ENCODE measurements at regions not wholly inside any gene's neighbourhood (a gene's known extent, or its start where the extent isn't known, plus 50 kb on each side); places are given as distances from the start of the nearest gene placed in this dataset.

GRCh38 chr7:12761111-12761510 is 73.7 kb downstream of the ARL4A start:
- Histone ChIP-seq H3K27me3 (ENCODE audit: control insufficient read depth, insufficient read depth, low read length) (no peaks in the 10 kb centered on the region), H3K4me3 (ENCODE audit: low read depth, low read length) (no peak overlapping the region), H3K36me3 (ENCODE audit: control insufficient read depth, insufficient read depth, low read length) (no peaks in the 10 kb centered on the region)
- DNase-seq (ENCODE audit: low read depth) = no peak
- CTCF ChIA-PET = no interaction called here
- POLR2A ChIA-PET = no interaction called here
- no peak for TF ChIP-seq CTCF (IDR thresholded peaks at IDR 0.05; ENCODE audit: insufficient read depth, low read depth, low read length)

GRCh38 chr7:12761691-12762090 is 74.3 kb downstream of the ARL4A start:
- no peak for TF ChIP-seq CTCF (IDR thresholded peaks at IDR 0.05; ENCODE audit: insufficient read depth, low read depth, low read length)
- H3K36me3 ChIP-seq (ENCODE audit: control insufficient read depth, insufficient read depth, low read length) = no peaks in the 10 kb centered on the region
- POLR2A ChIA-PET = no interaction called here
- CTCF ChIA-PET = no interaction called here
- DNase-seq (ENCODE audit: low read depth) = no peak
- no peaks in the 10 kb centered on the region for H3K27me3 ChIP-seq (ENCODE audit: control insufficient read depth, insufficient read depth, low read length)
- no peak overlapping the region for H3K4me3 ChIP-seq (ENCODE audit: low read depth, low read length)

GRCh38 chr7:12764458-12764891 is 77.0 kb downstream of the ARL4A start:
- Histone ChIP-seq H3K27me3 (ENCODE audit: control insufficient read depth, insufficient read depth, low read length) (no peaks in the 10 kb centered on the region), H3K4me3 (ENCODE audit: low read depth, low read length) (no peak overlapping the region), H3K36me3 (ENCODE audit: control insufficient read depth, insufficient read depth, low read length) (no peaks in the 10 kb centered on the region)
- DNase-seq (ENCODE audit: low read depth) = no peak
- POLR2A ChIA-PET = no interaction called here
- TF ChIP-seq CTCF (IDR thresholded peaks at IDR 0.05; ENCODE audit: insufficient read depth, low read depth, low read length) = no peak
- CTCF ChIA-PET = no interaction called here

GRCh38 chr7:12765431-12766100 is 78.1 kb downstream of the ARL4A start:
- no peak for TF ChIP-seq CTCF (IDR thresholded peaks at IDR 0.05; ENCODE audit: insufficient read depth, low read depth, low read length)
- Histone ChIP-seq H3K36me3 (ENCODE audit: control insufficient read depth, insufficient read depth, low read length) (no peaks in the 10 kb centered on the region), H3K4me3 (ENCODE audit: low read depth, low read length) (no peak overlapping the region), H3K27me3 (ENCODE audit: control insufficient read depth, insufficient read depth, low read length) (no peaks in the 10 kb centered on the region)
- POLR2A ChIA-PET = no interaction called here
- CTCF ChIA-PET = interaction anchor here (0.6 kb wide), 1 partner anchor 131 kb away, joined by 4 read pairs; no protein-coding TSS in a partner anchor
- no peak for DNase-seq (ENCODE audit: low read depth)

- H3K27me3 ChIP-seq (ENCODE audit: control insufficient read depth, insufficient read depth, low read length) = no peaks in the 10 kb centered on the region
- ChIA-PET POLR2A (no interaction called here), CTCF (no interaction called here)
- no peak for DNase-seq (ENCODE audit: low read depth)
- no peak overlapping the region for H3K4me3 ChIP-seq (ENCODE audit: low read depth, low read length)
- no peak for TF ChIP-seq CTCF (IDR thresholded peaks at IDR 0.05; ENCODE audit: insufficient read depth, low read depth, low read length)
- H3K36me3 ChIP-seq (ENCODE audit: control insufficient read depth, insufficient read depth, low read length) = no peaks in the 10 kb centered on the region
Measured at GRCh38 chr7:12766416-12766815, 79.0 kb downstream of the ARL4A start.

All from BJ (cell line).